K562 (cell line): ENCODE measurements at regions not wholly inside any gene's neighbourhood (a gene's known extent, or its start where the extent isn't known, plus 50 kb on each side); places are given as distances from the start of the nearest gene placed in this dataset.

ENCODE experiments used
- CHD1 ChIP-seq: fragments of 200-600 bp; sonication (generic); IDR thresholded peaks from one replicate; pipeline ENCODE4 v1.6.1; 2012; ENCODE audit warnings: mild to moderate bottlenecking, moderate library complexity, low read length, inconsistent platforms
- HDAC1 ChIP-seq, 2 experiments: fragments of 450-650 bp; IDR thresholded peaks; 2 replicates each; pipeline ENCODE4 v1.6.1; 2016 to 2017; ENCODE audit warnings: inconsistent platforms in 1 of 2, mild to moderate bottlenecking in 1 of 2, moderate library complexity in 1 of 2
- RNF2 ChIP-seq: sonication (generic); IDR thresholded peaks from 2 replicates; pipeline ENCODE4 v1.6.1; 2016
- TRIM24 ChIP-seq, 2 experiments: fragments of 450-650 bp; IDR thresholded peaks; 2 replicates each; pipeline ENCODE4 v1.6.1; 2016
- ZNF512 ChIP-seq: IDR thresholded peaks from 2 replicates; pipeline ENCODE4 v1.6.1; 2016; ENCODE audit warnings: missing genetic modification characterization, missing compliant biosample characterization
- ZNF518B ChIP-seq: fragments of 250-450 bp; sonication (Bioruptor Pico); IDR thresholded peaks from 2 replicates; pipeline ENCODE4 v1.5.0; 2021; ENCODE audit warnings: mild to moderate bottlenecking, moderate library complexity
- ZNF740 ChIP-seq, 3 experiments: fragments of 200-800 bp in 1 of 3; sonication (Bioruptor generic) in 1 of 3; sonication (generic) in 1 of 3; formaldehyde crosslinking in 1 of 3; IDR thresholded peaks; 2 replicates each; pipeline versions ENCODE4 v1.6.1 to v1.8.0; 2016 to 2022; ENCODE audit warnings: mild to moderate bottlenecking in 2 of 3, missing compliant biosample characterization in 2 of 3, missing genetic modification characterization in 2 of 3, missing genetic modification reagents in 1 of 3

GRCh38 chr2:180208841-180209240 is 201.7 kb upstream of the CWC22 start (continued):
- TF ChIP-seq ZNF518B (CRISPR knock-in tag), result no peak
- no peak for TF ChIP-seq ZNF512
- TF ChIP-seq RNF2, result no peak
- no peak for TF ChIP-seq TRIM24 (IDR thresholded peaks at IDR 0.05)
- no peak for TF ChIP-seq ZNF740 (CRISPR knock-in tag; IDR thresholded peaks at IDR 0.05)
- no peak for TF ChIP-seq ZNF740 (tag; IDR thresholded peaks at IDR 0.05)
- TF ChIP-seq CHD1, result no peak
- TF ChIP-seq HDAC1 (IDR thresholded peaks at IDR 0.05), result no peak
